Liver (tissue), 3 donors: ENCODE measurements at regions not wholly inside any gene's neighbourhood (a gene's known extent, or its start where the extent isn't known, plus 50 kb on each side); places are given as distances from the start of the nearest gene placed in this dataset.

Experiments
- CTCF ChIP-seq: fragments of 150-350 bp; IDR thresholded peaks from 2 replicates; pipeline ENCODE4 v1.5.1; 2017; ENCODE audit warnings: improper control_type of control experiment, low read depth, low read length; ENCODE audit not compliant: missing input control
- EGR1 ChIP-seq, 2 donors: IDR thresholded peaks; 2 replicates each; pipeline ENCODE4 v1.6.1; 2016 to 2018; ENCODE audit warnings: antibody characterized with exemption in 2 of 2, low read depth in 2 of 2
- JUND ChIP-seq, 2 donors: IDR thresholded peaks; 2 replicates each; pipeline ENCODE4 v1.6.1; 2016; ENCODE audit warnings: antibody characterized with exemption in 2 of 2
- RAD21 ChIP-seq, 2 donors: IDR thresholded peaks; 2 replicates each; pipeline ENCODE4 v1.6.1; 2016; ENCODE audit warnings: antibody characterized with exemption in 2 of 2, mild to moderate bottlenecking in 2 of 2
- SP1 ChIP-seq: IDR thresholded peaks from 2 replicates; pipeline ENCODE4 v1.6.1; 2018; ENCODE audit warnings: antibody characterized with exemption, mild to moderate bottlenecking
- TF ChIP-seq, protein P1 (sequence below): IDR thresholded peaks from 2 replicates; pipeline ENCODE4 v1.6.1; 2016; ENCODE audit warnings: antibody characterized with exemption
- donor health status: healthy.
- donor health status: healthy.

DNA sequence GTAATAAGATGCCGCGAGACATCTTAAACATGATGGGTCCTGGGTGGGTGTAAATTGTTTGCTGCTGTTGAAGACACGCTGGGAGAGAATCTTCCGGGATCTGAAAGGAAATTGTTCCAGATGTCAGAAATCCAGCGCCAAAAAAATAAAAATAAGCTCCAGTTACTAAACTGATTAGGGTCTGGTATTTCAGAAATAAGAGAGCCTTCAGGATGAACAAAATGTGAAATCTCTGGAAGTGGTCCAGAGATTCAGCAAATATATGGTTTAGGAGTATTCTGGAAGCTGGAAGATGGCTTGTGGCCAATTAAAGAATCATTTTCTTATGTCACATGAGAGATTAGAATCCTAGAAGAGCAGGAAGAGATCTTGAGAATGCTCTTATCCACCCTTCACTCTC is 75.8 kb upstream of the NHS start:
- TF ChIP-seq SP1 (no peak), RAD21 (IDR thresholded peaks at IDR 0.05) (no peak), CTCF (no peak), EGR1 (IDR thresholded peaks at IDR 0.05; ENCODE audit: low read depth in 2 of 2) (no peak), JUND (IDR thresholded peaks at IDR 0.05) (no peak)
- TF ChIP-seq, protein P1, sequence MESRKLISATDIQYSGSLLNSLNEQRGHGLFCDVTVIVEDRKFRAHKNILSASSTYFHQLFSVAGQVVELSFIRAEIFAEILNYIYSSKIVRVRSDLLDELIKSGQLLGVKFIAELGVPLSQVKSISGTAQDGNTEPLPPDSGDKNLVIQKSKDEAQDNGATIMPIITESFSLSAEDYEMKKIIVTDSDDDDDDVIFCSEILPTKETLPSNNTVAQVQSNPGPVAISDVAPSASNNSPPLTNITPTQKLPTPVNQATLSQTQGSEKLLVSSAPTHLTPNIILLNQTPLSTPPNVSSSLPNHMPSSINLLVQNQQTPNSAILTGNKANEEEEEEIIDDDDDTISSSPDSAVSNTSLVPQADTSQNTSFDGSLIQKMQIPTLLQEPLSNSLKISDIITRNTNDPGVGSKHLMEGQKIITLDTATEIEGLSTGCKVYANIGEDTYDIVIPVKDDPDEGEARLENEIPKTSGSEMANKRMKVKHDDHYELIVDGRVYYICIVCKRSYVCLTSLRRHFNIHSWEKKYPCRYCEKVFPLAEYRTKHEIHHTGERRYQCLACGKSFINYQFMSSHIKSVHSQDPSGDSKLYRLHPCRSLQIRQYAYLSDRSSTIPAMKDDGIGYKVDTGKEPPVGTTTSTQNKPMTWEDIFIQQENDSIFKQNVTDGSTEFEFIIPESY, result no peak
